GM21825 (cell line): ENCODE measurements at regions not wholly inside any gene's neighbourhood (a gene's known extent, or its start where the extent isn't known, plus 50 kb on each side); places are given as distances from the start of the nearest gene placed in this dataset.

Experiments
- ATAC-seq: cut with Tn5 transposase; IDR thresholded peaks from one replicate; pipeline ENCODE4 v1.9.1; 2021; ENCODE audit warnings: mild to moderate bottlenecking, moderate library complexity; ENCODE audit not compliant: unreplicated experiment

- no peak for ATAC-seq
Measured at GRCh38 chr7:38002689-38003088, 82.2 kb downstream of the EPDR1 start.

- ATAC-seq = no peak
Measured at GRCh38 chr7:38006559-38006958, 86.1 kb downstream of the EPDR1 start.

GRCh38 chr7:38007096-38007495 is 86.7 kb downstream of the EPDR1 start:
- no peak for ATAC-seq

GRCh38 chr7:38013246-38013645 is 92.8 kb downstream of the EPDR1 start:
- ATAC-seq = no peak

- ATAC-seq = no peak
Measured at GRCh38 chr7:38016567-38016966, 96.1 kb downstream of the EPDR1 start.

GRCh38 chr7:38017320-38017719 is 96.9 kb downstream of the EPDR1 start:
- ATAC-seq = no peak

GRCh38 chr7:38020121-38020785 is 99.8 kb downstream of the EPDR1 start:
- ATAC-seq = no peak

GRCh38 chr7:38021892-38022291 is 101.5 kb downstream of the EPDR1 start:
- ATAC-seq = no peak

GRCh38 chr7:38025815-38026214 is 105.4 kb downstream of the EPDR1 start:
- no peak for ATAC-seq

GRCh38 chr7:38027884-38028455 is 107.5 kb downstream of the EPDR1 start:
- no peak for ATAC-seq

- ATAC-seq = no peak
Measured at GRCh38 chr7:38034062-38034908, 113.8 kb downstream of the EPDR1 start.

- no peak for ATAC-seq
Measured at GRCh38 chr7:38040831-38041230, 120.4 kb downstream of the EPDR1 start.

GRCh38 chr7:38049679-38050078 is 128.4 kb upstream of the STARD3NL start:
- no peak for ATAC-seq

GRCh38 chr7:38051311-38051710 is 126.7 kb upstream of the STARD3NL start:
- ATAC-seq = no peak

- ATAC-seq = no peak
Measured at GRCh38 chr7:38051786-38052185, 126.3 kb upstream of the STARD3NL start.

- no peak for ATAC-seq
Measured at GRCh38 chr7:38052786-38053185, 125.3 kb upstream of the STARD3NL start.

- ATAC-seq = no peak
Measured at GRCh38 chr7:38054199-38054598, 123.8 kb upstream of the STARD3NL start.

GRCh38 chr7:38057829-38058228 is 120.2 kb upstream of the STARD3NL start:
- no peak for ATAC-seq

- no peak for ATAC-seq
Measured at GRCh38 chr7:38060116-38060515, 117.9 kb upstream of the STARD3NL start.

GRCh38 chr7:38060637-38061036 is 117.4 kb upstream of the STARD3NL start:
- ATAC-seq = no peak

GRCh38 chr7:38066391-38066790 is 111.7 kb upstream of the STARD3NL start:
- no peak for ATAC-seq

- ATAC-seq = no peak
Measured at GRCh38 chr7:38068461-38068860, 109.6 kb upstream of the STARD3NL start.
